ENCODE measurements at regions not wholly inside any gene's neighbourhood (a gene's known extent, or its start where the extent isn't known, plus 50 kb on each side); places are given as distances from the start of the nearest gene placed in this dataset.

DNA sequence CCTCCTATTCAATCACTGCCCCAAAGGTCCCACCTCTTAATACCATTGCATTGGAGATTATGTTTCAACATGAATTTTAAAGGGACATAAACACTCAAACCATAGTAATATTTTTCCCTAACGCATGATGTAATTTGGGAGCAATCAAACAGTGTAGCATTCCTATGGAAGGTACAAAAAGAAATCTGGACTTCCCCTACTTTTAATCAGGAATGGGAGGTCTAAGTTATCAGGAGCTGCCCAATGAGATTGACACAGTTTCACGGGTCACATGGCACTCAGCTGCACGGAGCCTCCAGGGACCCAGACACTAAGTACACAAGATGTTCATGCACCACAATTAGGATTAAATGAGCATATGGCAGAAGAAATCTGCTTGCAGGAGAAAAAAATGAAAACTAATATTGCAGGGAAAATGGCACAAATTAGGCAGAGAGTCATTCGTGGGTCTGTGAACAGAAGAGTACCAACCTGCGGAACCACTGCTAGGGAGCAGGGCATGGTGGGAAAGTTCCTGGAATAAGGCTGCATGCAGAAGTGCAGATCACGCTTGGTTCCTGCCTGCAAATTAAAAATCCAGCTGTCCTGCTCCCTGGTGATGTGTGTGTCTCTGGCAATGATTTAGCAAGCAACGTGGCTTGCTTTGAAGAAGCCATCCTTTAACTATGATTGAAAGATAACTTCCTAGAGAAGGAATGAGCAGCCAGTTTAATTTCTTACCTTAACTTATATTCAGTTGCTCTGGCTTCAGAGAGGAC is 326.6 kb upstream of the ID2 start:
- TF ChIP-seq, protein P1, sequence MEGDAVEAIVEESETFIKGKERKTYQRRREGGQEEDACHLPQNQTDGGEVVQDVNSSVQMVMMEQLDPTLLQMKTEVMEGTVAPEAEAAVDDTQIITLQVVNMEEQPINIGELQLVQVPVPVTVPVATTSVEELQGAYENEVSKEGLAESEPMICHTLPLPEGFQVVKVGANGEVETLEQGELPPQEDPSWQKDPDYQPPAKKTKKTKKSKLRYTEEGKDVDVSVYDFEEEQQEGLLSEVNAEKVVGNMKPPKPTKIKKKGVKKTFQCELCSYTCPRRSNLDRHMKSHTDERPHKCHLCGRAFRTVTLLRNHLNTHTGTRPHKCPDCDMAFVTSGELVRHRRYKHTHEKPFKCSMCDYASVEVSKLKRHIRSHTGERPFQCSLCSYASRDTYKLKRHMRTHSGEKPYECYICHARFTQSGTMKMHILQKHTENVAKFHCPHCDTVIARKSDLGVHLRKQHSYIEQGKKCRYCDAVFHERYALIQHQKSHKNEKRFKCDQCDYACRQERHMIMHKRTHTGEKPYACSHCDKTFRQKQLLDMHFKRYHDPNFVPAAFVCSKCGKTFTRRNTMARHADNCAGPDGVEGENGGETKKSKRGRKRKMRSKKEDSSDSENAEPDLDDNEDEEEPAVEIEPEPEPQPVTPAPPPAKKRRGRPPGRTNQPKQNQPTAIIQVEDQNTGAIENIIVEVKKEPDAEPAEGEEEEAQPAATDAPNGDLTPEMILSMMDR (IDR thresholded peaks at IDR 0.05): no peak
- TF ChIP-seq POLR2A (IDR thresholded peaks at IDR 0.05) (no peak), EP300 (IDR thresholded peaks at IDR 0.05; ENCODE audit: low read depth) (no peak), POLR2AphosphoS5 (IDR thresholded peaks at IDR 0.05) (no peak)
- in situ Hi-C loops (cut with MboI; ENCODE audit: low pct_ligation_motif_present in 1 of 4, low pct_unique_long_range_greater_than_20kb in 1 of 4, low sequenced_read_pairs in 3 of 4) (no loop called here), intact Hi-C loops (cut with DNase I; ENCODE audit: low total_unique reads) (no loop called here)
- DNase-seq: no peak
- 90 to 95% methylated on average over 5 to 7 of the region's 7 CpGs for WGBS, 2 donors (ENCODE audit: low coverage in 1 of 2)
- no peaks in the 10 kb centered on the region for H3K36me3 ChIP-seq
- H3K27ac ChIP-seq: no peak overlapping the region
- no peaks in the 10 kb centered on the region for H3K9me3 ChIP-seq
- no peaks in the 10 kb centered on the region for H3K4me1 ChIP-seq
- no peaks in the 10 kb centered on the region for H3K27me3 ChIP-seq
- no peak overlapping the region for H3K4me3 ChIP-seq

DNA sequence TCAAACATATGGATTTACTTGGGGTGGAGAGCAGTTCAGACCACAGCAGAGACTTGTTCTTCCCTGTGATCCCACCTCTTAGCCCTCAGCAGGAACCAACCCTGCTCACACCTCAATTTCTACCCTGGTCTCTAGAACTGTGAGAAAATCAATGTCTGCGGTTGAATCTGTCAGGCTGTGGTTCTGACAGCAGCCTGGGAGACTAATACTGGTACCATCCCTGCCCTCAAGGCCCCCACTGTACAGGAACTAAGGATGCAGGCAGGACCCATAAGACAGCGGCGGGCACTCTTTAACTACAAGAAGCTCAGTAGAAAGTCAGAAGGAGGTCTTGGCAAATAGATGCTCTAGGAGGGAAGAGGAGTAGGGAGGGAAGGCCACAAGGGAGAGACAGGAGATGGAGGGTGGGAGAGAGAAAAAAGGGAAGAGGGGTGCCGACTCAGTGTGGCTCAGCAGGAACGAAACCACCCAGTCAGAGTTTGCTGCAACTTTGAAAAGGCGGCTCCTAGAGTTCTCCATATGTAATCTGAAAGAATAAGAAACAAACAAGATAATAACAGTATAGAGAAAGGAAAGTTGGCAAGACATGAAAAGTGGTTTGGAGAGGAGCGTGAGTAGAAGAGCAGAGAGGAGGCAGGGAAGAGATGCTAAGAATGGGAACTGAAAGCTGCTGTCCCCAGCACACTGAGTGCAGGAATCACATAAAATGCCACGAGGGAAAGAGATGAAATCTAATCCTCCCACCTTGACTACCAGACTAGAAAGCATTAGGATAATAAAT is 323.9 kb upstream of the ID2 start:
- WGBS, 2 donors (ENCODE audit: low coverage in 1 of 2): 69 to 82% methylated on average over 5 to 8 of the region's 8 CpGs
- Histone ChIP-seq H3K4me3 (no peak overlapping the region), H3K27me3 (no peaks in the 10 kb centered on the region), H3K36me3 (no peaks in the 10 kb centered on the region), H3K9me3 (no peaks in the 10 kb centered on the region), H3K4me1 (no peaks in the 10 kb centered on the region), H3K27ac (no peak overlapping the region)
- in situ Hi-C loops (cut with MboI; ENCODE audit: low pct_ligation_motif_present in 1 of 4, low pct_unique_long_range_greater_than_20kb in 1 of 4, low sequenced_read_pairs in 3 of 4) (no loop called here), intact Hi-C loops (cut with DNase I; ENCODE audit: low total_unique reads) (no loop called here)
- TF ChIP-seq EP300 (IDR thresholded peaks at IDR 0.05; ENCODE audit: low read depth) (no peak), POLR2A (IDR thresholded peaks at IDR 0.05) (no peak), POLR2AphosphoS5 (IDR thresholded peaks at IDR 0.05) (no peak)
- TF ChIP-seq, protein P1 (IDR thresholded peaks at IDR 0.05): no peak
- no peak for DNase-seq

DNA sequence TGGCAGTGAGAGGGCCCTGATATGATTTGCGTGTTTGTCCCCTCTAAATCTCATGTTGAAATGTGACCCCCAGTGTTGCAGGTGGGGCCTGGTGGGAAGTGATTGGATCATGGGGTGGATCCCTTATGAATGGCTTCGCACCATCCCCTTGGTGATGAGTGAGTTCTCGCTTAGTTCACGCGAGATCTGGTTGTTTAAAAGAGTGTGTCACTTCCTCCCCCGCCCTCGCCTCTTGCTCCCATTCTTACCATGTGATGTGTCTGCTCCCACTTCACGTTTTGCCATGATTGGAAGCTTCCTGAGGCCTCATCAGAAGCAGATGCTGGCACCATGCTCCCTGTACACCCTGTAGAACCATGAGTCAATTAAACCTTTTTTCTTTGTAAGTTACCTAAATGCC is 319.9 kb upstream of the ID2 start:
- Histone ChIP-seq H3K27ac (no peak overlapping the region), H3K4me1 (no peaks in the 10 kb centered on the region), H3K9me3 (no peaks in the 10 kb centered on the region), H3K4me3 (no peak overlapping the region), H3K27me3 (no peaks in the 10 kb centered on the region), H3K36me3 (no peaks in the 10 kb centered on the region)
- in situ Hi-C loops (cut with MboI; ENCODE audit: low pct_ligation_motif_present in 1 of 4, low pct_unique_long_range_greater_than_20kb in 1 of 4, low sequenced_read_pairs in 3 of 4): no loop called here
- whole genome bisulfite sequencing, 2 donors (ENCODE audit: low coverage in 1 of 2): 76 to 94% methylated on average over 8 of the region's 8 CpGs
- DNase-seq: no peak
- TF ChIP-seq EP300 (IDR thresholded peaks at IDR 0.05; ENCODE audit: low read depth) (no peak), POLR2A (IDR thresholded peaks at IDR 0.05) (no peak), POLR2AphosphoS5 (IDR thresholded peaks at IDR 0.05) (no peak)
- TF ChIP-seq, protein P1 (IDR thresholded peaks at IDR 0.05): no peak
- intact Hi-C loops (cut with DNase I; ENCODE audit: low total_unique reads): no loop called here

DNA sequence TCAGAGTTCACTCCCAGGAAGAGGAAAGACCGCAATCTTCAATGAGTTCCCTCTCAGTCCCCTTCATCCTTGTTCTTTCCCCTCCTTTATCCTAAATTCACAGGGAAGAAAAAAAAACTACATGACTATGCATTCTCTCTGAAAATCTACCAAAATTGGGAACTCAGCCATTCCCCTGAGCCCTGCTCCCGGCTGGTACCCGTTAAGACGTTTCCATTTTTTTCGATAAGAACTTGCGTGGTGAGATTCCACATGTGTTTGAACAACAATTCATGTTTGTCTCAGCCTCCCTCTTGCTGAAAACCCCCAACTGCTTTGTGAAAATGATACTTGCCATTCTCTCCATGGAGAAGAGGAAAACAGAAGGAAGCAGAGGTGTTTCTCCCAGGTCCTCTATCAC is 318.7 kb upstream of the ID2 start:
- intact Hi-C loops (cut with DNase I; ENCODE audit: low total_unique reads) (no loop called here), in situ Hi-C loops (cut with MboI; ENCODE audit: low pct_ligation_motif_present in 1 of 4, low pct_unique_long_range_greater_than_20kb in 1 of 4, low sequenced_read_pairs in 3 of 4) (no loop called here)
- Histone ChIP-seq H3K9me3 (no peaks in the 10 kb centered on the region), H3K27me3 (no peaks in the 10 kb centered on the region), H3K27ac (no peak overlapping the region), H3K36me3 (no peaks in the 10 kb centered on the region), H3K4me1 (no peaks in the 10 kb centered on the region), H3K4me3 (no peak overlapping the region)
- DNase-seq: no peak
- no peak for TF ChIP-seq POLR2A (IDR thresholded peaks at IDR 0.05)
- TF ChIP-seq EP300 (IDR thresholded peaks at IDR 0.05; ENCODE audit: low read depth): no peak
- no peak for TF ChIP-seq POLR2AphosphoS5 (IDR thresholded peaks at IDR 0.05)
- TF ChIP-seq, protein P1 (IDR thresholded peaks at IDR 0.05): no peak
- WGBS, 2 donors (ENCODE audit: low coverage in 1 of 2): 93% methylated on average over 6 of the region's 6 CpGs
